ENCODE measurements at regions not wholly inside any gene's neighbourhood (a gene's known extent, or its start where the extent isn't known, plus 50 kb on each side); places are given as distances from the start of the nearest gene placed in this dataset.

GRCh38 chr4:114180481-114180880 is 201.0 kb upstream of the ARSJ start:
- DNase-seq = peak; percentile 72

GRCh38 chr4:114184901-114185300 is 205.5 kb upstream of the ARSJ start:
- no peak for DNase-seq

GRCh38 chr4:114187592-114187991 is 208.1 kb upstream of the ARSJ start:
- no peak for DNase-seq

- DNase-seq = no peak
Measured at GRCh38 chr4:114191496-114191895, 212.0 kb upstream of the ARSJ start.

DNA sequence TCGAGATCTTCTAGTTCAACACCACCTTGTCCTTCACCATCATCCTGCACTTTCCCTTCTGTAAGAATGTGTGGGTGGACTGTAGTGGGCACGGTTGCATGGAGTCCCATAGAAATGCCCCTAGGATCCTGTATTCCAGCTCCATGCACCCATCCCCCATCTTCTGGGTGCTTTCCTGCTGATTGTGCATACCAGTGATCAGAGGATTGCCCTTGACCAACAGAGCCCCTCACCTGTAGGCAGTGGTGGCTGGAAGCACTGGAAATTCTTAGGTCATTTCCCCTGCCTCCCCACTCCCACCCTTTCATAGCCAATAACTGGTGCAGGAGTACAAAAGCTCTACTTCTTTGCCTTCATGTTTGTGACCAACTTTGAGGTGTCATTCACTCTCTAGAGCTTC is 213.4 kb upstream of the ARSJ start:
- no peak for DNase-seq

- DNase-seq = no peak
Measured at GRCh38 chr4:114193624-114194399, 214.4 kb upstream of the ARSJ start.

- no peak for DNase-seq
Measured at GRCh38 chr4:114196606-114197005, 217.2 kb upstream of the ARSJ start.

DNA sequence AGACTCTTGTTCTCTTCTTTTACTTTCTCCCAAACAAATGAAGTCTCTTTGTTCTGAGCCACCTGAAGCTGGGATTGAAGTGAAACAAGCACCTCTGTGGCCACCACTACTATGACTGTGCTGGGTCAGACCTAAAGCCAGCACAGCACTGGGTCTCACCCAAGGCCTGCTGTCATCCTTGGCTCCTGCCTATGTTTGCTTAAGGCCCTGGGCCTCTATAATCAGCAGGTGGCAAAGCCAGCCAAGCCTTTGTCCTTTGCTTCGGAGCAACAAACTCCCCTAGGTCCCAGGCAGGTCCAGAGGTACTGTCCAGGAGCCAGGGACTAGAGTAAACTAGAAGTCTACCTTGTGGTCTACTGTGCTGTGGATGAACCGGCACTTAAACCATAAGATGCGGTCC is 220.6 kb upstream of the ARSJ start:
- DNase-seq = no peak

GRCh38 chr4:114205261-114205660 is 225.8 kb upstream of the ARSJ start:
- DNase-seq = no peak

GRCh38 chr4:114208574-114209151 is 229.2 kb upstream of the ARSJ start:
- DNase-seq = peak; percentile 64

GRCh38 chr4:114209584-114209983 is 230.1 kb upstream of the ARSJ start:
- no peak for DNase-seq

DNA sequence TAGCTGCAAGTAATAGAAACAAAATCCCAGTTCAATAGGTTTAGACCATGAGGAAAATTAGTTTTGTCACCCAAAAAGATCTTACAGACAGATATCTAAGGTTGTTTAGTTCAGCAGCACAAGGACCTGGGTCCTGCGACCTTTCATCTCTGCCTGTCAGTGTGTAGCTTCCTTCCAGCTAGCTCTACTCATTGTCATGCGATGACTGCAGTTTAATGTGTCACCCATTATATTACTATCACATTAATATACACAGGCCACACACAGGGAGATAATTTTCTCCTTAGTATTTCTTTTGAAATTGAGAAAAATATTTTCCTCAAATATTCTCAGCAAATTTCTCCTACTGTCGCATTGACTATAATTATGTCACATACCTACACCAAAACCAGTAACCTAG is 232.1 kb upstream of the ARSJ start:
- DNase-seq = no peak

DNA sequence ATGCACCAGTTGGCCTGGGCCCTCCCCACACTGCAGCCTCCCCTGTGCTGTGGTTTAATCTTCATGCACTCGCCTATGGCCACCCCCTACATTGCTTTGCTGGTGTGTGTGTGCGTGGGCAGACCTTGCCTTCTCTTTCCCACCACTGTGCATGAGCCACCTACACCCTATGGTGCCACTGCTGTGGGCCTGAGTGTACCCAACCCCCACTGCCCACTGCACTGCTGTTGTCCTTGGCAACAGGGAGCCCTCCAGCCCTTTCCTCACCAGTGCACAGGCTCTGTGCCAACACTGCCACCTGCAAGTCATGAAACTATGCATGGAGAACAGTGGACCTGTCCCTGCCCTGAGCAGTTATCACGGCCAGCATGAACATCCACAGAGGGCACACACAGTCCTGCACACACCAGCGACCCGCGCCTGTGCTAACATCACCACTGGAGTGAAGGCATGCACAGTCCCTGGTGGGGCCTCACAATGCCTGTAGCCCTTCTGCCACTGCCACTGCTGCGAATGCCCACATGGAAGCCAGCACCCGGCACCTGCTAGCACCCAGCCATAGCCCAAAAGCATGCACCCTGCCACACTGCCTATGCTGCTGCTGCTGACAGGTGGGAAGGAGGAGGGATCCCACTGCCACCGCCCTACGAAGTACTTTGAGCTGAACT is 237.8 kb upstream of the ARSJ start:
- no peak for DNase-seq

DNA sequence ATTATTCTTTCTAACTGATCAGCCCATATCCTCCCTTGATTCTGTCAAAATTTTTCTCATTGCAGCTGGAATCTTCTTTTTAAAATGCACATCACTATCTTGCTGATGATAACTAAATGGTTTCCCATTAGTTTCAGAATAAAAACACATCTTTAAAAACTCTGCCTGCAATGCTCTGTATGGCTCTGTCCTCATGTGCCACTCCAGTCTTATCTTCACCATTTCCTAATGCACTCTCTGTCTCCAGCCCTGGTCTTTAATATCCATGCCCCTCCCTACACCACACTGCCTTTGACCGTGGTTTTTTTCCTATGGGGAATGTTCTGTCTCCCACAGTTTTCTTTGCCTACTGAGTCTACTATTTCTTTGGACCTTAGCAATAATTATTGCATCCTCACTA is 244.1 kb upstream of the ARSJ start:
- no peak for DNase-seq

DNA sequence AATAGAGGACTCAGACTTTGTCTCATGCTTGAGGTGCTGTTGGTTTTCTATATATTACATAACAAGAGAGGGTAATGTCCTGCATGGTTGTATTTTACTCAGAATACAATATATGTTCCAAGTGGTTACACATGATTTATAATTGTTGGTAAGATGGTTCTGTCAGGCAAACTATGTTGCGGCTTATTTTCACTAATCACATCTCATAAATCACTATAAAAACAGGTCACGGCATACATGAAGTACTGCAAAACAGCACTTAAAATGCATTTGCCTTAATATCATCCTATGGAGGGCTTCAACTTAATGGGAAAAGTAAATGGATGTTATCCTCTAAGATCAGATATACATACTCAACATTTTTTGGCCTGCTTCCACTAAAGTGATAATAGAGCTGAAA is 246.0 kb upstream of the ARSJ start:
- DNase-seq = peak; percentile 56

DNA sequence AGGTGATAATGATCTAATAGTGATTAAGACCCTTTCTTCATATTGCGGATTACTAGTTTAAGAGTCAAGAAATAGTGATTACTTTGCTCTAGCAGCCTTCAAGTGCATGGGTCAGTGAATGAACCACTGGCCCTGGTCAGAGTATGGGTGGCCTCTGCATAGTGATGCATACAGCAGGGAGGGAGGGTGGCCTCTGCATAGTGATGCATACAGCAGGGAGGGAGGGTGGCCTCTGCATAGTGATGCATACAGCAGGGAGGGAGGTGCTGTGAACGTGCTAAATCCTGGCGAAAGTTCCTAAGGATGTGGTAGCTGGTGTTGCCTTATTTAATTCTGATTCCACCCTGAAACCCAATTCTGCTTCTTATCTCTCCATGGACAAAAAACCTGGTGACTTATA is 246.7 kb upstream of the ARSJ start:
- no peak for DNase-seq

DNA sequence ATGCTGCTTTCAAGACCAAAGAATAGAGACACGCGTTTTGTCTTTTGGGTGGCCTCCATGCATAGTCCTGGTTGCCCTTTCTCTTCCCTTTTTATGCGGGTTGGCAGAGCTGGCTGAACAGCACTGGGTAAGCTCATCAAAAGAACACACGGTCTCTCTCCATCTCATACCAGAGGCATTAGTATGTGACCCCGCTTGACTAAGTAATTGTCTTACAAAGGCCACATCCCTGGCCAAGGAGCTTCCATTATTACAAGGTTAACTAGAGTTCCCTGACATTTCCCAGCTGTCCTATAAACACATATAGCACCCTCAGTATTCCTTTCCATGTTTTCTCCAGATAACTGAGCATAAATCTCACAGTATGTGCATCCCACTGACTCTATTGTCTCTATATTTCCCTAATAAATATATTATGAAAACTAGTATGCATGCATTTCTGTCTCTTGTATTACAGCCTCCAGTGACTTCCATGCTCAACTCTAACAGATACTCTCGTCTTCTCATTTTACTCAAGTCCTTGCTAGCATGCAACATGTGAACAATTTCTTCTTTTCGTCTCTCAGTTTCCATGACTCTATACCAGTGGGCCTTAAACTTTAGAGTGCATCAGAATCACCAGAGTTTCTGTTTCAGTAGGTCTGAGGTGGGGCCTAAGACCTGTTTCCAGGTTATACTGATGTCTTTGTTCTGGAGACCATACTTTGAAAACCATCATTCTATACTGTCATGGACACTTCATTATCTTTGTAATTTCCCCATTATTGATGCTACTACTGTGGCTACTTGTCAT is 247.7 kb upstream of the ARSJ start:
- DNase-seq = no peak

DNA sequence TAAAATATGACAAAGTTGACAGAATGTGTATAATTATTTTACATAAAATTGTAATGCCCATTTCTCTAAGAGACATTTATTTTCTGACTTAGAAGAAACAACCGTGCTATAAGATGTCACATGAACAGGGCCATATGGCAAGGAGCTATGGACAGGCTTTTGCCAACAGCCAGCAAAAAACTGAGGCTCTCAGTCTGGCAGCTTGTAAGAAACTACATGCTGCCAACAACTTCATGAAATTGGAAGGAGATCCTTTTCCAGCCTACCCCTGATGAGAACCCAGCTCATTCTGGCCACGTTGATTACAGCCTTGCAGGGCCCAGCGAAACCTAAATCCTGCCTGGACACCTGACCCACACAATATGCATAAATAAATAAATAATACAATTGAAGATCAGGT is 250.3 kb upstream of the ARSJ start:
- DNase-seq = no peak

DNA sequence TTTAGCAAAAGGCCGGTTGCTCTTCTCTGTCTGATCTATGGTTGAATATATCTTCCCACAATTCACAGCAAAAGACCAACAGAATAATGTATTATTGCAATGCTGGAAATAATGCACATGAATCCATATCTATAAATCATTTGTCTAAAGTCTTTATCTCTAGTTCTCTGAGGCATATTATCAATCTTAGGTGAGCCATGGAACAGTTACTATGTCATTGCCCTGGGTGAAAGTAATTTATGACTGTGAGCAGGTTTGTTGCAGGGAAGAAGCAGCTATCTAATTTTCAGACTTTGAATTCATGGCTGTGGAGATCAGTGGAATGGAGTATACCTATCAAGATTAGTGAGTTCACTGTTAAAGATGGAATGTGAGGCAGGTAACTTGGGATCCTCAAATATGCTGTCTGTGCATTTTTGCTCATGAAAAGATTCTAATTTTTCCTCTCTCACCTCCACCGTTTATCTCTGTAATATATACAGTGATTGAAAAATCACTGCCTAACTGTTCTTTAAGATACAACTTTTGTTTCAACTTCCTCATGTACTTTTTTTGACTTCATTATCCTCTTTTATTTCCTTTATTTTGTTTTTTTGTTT is 256.8 kb upstream of the ARSJ start:
- DNase-seq = no peak

GRCh38 chr4:114237997-114238396 is 258.6 kb upstream of the ARSJ start:
- DNase-seq = no peak

DNA sequence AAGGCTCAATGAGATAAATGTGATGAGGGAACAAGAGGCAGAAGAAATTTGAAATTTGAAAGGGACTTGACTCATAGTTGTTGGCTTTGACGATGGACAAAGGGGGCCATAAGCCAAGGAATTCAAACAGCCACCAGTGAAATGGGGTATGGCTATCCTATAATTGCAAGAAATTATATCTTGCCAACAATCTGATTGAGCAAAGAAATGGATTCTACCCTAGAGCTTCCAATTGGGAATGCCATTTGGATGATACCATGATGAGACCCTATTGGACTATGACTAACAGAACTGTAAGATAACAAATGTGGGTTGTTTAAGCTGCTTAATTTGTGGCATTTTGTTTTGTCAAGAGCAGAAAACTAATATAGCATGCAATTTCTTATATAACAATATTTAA is 270.1 kb upstream of the ARSJ start:
- DNase-seq = no peak

GRCh38 chr4:114249976-114250375 is 270.5 kb upstream of the ARSJ start:
- DNase-seq = no peak

GRCh38 chr4:114250439-114250891 is 271.0 kb upstream of the ARSJ start:
- peak; percentile 45 for DNase-seq
